Stomach (tissue), 8 donors: ENCODE measurements at regions not wholly inside any gene's neighbourhood (a gene's known extent, or its start where the extent isn't known, plus 50 kb on each side); places are given as distances from the start of the nearest gene placed in this dataset.
"Not testable (repeated sequence)": the region's sequence is repeated elsewhere in the genome, so short reads cannot be mapped to it uniquely, and the experiment has no call there.

Source experiments
- DNase-seq, 2 donors: peaks; one replicate each; pipeline versions ENCODE4 v3.0.0 to v3.0.0-alpha.2; 2013 to 2019
- H3K27ac ChIP-seq, 5 donors: fragments of 200-600 bp in 4 of 5; sonication (generic) in 4 of 5; one replicate each; pipeline ENCODE4 v1.5.1; 2013 to 2019; ENCODE audit warnings: mild to moderate bottlenecking in 1 of 5, moderate library complexity in 1 of 5
- H3K27me3 ChIP-seq, 3 donors: fragments of 200-600 bp; sonication (generic); one replicate each; pipeline ENCODE4 v1.5.1; 2017 to 2019; ENCODE audit warnings: mixed run types in 1 of 3
- H3K36me3 ChIP-seq, 4 donors: fragments of 200-600 bp; sonication (generic); 1 replicate in 3 of 4; 2 replicates in 1 of 4; pipeline ENCODE4 v1.5.1; 2016 to 2019
- H3K4me1 ChIP-seq, 4 donors: fragments of 200-600 bp; sonication (generic); one replicate each; pipeline ENCODE4 v1.5.1; 2016 to 2019
- H3K4me3 ChIP-seq, 4 donors: fragments of 200-600 bp; sonication (generic) in 3 of 4; one replicate each; pipeline ENCODE4 v1.5.1; 2016 to 2019; ENCODE audit warnings: mild to moderate bottlenecking in 1 of 4
- H3K9me3 ChIP-seq, 4 donors: fragments of 200-600 bp; sonication (generic); one replicate each; pipeline ENCODE4 v1.5.1; 2016 to 2019
- EP300 ChIP-seq: sonication (generic); formaldehyde crosslinking; IDR thresholded peaks from one replicate; pipeline ENCODE4 v1.6.1; 2017; ENCODE audit warnings: antibody characterized with exemption
- POLR2A ChIP-seq, 4 donors: fragments of 450-650 bp; IDR thresholded peaks; one replicate each; pipeline ENCODE4 v1.6.1; 2016; ENCODE audit warnings: antibody characterized with exemption in 4 of 4, control low read depth in 2 of 4, mild to moderate bottlenecking in 1 of 4, moderate library complexity in 1 of 4
- POLR2AphosphoS5 ChIP-seq, 3 donors: sonication (generic); formaldehyde crosslinking; IDR thresholded peaks; one replicate each; pipeline ENCODE4 v1.6.1; 2016; ENCODE audit warnings: antibody characterized with exemption in 3 of 3
- WGBS, 5 donors: extraction: QIAGEN DNeasy Blood & Tissue Kit in 3 of 5; methylation state at CpG; one replicate each; pipeline versions ENCODE4 v1.1.5 to v1.1.7; 2013 to 2018; 5-methylcytosine and 5-hydroxymethylcytosine counted together
- intact Hi-C: fragments of 100-400 bp; cut with DNase I; formaldehyde crosslinking; loops from one replicate; pipeline ENCODE4 v1.15.1; 2023; ENCODE audit warnings: low total_unique reads
- TF ChIP-seq, protein P1 (sequence below), 7 experiments: fragments of 450-650 bp in 4 of 7; fragments of 200-600 bp in 3 of 7; sonication (generic) in 3 of 7; IDR thresholded peaks; one replicate each; pipeline ENCODE4 v1.5.1; 2016 to 2019; ENCODE audit warnings: antibody characterized with exemption in 7 of 7, control low read depth in 2 of 7, mild to moderate bottlenecking in 1 of 7
- donor health status: healthy with polysubstance abuse.
- donor health status: Bipolar disorder and iron deficiency.
- donor health status: healthy.

DNA sequence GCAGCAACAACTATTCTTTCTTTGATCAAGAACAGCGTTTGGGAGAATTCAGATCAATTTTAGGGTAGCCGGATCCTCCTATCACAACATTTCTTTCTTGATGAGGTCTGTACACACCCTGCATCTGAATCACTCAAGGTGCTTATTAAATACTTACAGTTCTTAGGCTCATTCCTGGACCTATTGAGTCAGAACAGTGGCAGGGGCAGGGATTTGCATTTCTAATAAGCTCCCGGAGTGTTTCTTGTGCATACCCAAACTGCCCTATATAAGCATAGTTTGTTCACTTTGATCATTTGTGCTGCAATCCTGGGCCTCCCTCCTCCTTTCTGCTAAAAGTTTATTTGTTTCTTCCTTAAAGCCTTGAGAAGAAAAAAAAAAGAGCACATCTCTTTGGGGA, 80.5 kb upstream of the RPH3A start:
- intact Hi-C loops, result no loop called here
- DNase-seq, result no peak
- no peak overlapping the region for H3K27ac ChIP-seq
- H3K36me3 ChIP-seq, result no peaks in the 10 kb centered on the region
- no peak overlapping the region for H3K4me3 ChIP-seq
- TF ChIP-seq EP300 (no peak), POLR2A (IDR thresholded peaks at IDR 0.05) (no peak), POLR2AphosphoS5 (IDR thresholded peaks at IDR 0.05) (no peak)
- TF ChIP-seq, protein P1, sequence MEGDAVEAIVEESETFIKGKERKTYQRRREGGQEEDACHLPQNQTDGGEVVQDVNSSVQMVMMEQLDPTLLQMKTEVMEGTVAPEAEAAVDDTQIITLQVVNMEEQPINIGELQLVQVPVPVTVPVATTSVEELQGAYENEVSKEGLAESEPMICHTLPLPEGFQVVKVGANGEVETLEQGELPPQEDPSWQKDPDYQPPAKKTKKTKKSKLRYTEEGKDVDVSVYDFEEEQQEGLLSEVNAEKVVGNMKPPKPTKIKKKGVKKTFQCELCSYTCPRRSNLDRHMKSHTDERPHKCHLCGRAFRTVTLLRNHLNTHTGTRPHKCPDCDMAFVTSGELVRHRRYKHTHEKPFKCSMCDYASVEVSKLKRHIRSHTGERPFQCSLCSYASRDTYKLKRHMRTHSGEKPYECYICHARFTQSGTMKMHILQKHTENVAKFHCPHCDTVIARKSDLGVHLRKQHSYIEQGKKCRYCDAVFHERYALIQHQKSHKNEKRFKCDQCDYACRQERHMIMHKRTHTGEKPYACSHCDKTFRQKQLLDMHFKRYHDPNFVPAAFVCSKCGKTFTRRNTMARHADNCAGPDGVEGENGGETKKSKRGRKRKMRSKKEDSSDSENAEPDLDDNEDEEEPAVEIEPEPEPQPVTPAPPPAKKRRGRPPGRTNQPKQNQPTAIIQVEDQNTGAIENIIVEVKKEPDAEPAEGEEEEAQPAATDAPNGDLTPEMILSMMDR (IDR thresholded peaks at IDR 0.05), result no peak
- no peaks in the 10 kb centered on the region for H3K4me1 ChIP-seq
- H3K27me3 ChIP-seq, result peaks cover 0 to under 1% (median 0%) of the 10 kb centered on the region in 3 donors
- H3K9me3 ChIP-seq, result no peaks in the 10 kb centered on the region
- WGBS, 5 donors, result 66 to 77% (median 71%) methylated on average over 3 of the region's 3 CpGs

DNA sequence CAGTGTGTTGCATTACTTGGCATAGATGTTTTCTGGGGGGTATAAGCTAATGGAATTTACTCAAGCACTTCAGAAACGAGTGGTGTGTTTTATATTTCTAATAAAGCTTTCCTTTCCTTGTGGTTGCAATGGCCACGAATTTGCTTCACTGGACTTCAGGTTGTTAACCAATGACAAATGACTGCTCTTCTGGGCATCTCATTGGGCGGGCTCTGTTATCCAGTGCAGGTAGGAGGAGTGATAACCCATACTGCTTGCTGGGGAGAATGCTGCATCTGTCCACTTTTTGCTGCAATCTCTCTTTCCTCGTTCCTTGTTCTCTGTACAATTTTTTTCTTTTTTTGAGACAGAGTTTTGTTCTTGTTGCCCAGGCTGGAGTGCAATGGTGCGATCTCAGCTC, 80.0 kb upstream of the RPH3A start:
- Histone ChIP-seq H3K9me3 (no peaks in the 10 kb centered on the region), H3K27ac (no peak overlapping the region), H3K4me1 (no peaks in the 10 kb centered on the region), H3K4me3 (no peak overlapping the region), H3K27me3 (peaks cover 0 to 5% (median 0%) of the 10 kb centered on the region in 3 donors), H3K36me3 (no peaks in the 10 kb centered on the region)
- no peak for TF ChIP-seq POLR2A (IDR thresholded peaks at IDR 0.05)
- TF ChIP-seq, protein P1 (IDR thresholded peaks at IDR 0.05), result no peak
- no peak for TF ChIP-seq EP300
- no peak for TF ChIP-seq POLR2AphosphoS5 (IDR thresholded peaks at IDR 0.05)
- WGBS, 5 donors, result 49 to 71% (median 53%) methylated on average over 5 of the region's 5 CpGs
- intact Hi-C loops, result no loop called here
- no peak for DNase-seq

DNA sequence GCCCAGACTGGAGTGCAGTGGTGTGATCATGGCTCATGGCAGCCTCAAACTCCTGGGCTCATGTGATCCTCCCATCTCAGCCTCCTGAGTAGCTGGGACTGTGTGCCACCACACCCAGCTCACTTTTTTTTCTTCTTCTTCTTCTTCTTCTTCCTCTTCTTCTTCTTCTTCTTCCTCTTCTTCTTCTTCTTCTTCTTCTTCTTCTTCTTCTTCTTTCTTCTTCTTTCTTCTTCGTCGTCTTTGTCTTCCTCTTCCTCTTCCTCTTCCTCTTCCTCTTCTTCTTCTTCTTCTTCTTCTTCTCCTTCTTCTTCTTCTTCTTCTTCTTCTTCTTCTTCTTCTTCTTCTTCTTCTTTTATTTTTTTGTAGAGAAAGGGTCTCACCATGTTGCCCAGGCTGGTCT, 78.8 kb upstream of the RPH3A start:
- H3K27me3 ChIP-seq, H3K36me3 ChIP-seq, H3K4me1 ChIP-seq, DNase-seq, H3K9me3 ChIP-seq, H3K27ac ChIP-seq, H3K4me3 ChIP-seq, intact Hi-C loops: not testable (repeated sequence)
- 46 to 76% (median 67%) methylated on average over 2 of the region's 2 CpGs for WGBS, 5 donors

DNA sequence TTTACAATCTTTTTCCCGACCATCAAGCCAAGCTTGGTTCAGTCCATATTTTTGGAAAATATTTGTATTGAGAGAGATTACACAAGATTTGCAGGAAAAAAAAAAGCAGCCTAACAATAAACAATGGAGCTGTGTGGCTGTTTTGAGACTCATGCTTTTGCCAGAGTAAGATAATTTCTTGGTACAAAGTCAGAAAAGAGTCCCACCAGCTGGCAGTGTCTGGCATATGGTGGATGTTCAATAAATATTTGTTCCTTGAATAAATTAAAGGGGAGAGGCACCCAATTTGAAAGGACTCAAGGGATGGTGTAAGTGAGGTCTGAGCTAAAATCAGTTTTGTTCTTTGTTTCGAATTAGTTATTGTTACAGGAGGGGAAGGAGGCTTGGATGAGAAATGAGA, 78.1 kb upstream of the RPH3A start:
- H3K4me1 ChIP-seq, result no peaks in the 10 kb centered on the region
- H3K36me3 ChIP-seq, result no peaks in the 10 kb centered on the region
- H3K27ac ChIP-seq, result no peak overlapping the region
- WGBS, 5 donors, result 42 to 55% (median 51%) methylated on average over 2 of the region's 2 CpGs
- H3K4me3 ChIP-seq, result no peak overlapping the region
- no peaks in the 10 kb centered on the region for H3K9me3 ChIP-seq
- TF ChIP-seq POLR2AphosphoS5 (IDR thresholded peaks at IDR 0.05) (no peak), EP300 (no peak), POLR2A (IDR thresholded peaks at IDR 0.05) (no peak)
- TF ChIP-seq, protein P1 (IDR thresholded peaks at IDR 0.05), result no peak
- no peak for DNase-seq
- peaks cover 0 to 8% (median 0%) of the 10 kb centered on the region in 3 donors for H3K27me3 ChIP-seq
- intact Hi-C loops, result no loop called here

DNA sequence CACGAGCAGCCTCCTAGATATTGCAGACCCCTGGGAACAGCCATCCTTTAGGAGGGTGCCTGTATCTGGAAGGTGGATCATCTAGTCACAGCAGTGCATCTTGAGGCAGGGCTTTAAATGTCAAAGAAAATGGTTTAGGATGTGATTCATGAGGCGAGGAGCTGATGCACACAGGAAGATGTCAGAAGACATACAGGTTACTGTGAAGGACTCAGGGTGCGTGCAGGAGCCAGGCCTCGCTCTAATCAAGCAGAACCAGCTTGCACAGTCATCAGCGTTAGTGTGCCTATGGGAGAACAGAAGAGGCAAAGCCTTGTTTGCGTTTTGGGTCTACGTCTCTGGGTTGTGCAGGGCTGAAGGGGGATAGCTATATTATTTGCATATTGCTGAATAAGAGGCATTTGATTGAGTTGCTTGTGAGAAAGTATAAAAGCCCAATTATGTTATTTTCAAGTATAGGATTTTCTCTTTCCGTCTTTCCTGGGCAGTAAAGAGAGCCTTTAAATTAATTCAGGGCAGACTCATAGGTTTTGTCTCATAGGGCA, 77.3 kb upstream of the RPH3A start:
- H3K27me3 ChIP-seq, result peaks cover 0 to 8% (median 0%) of the 10 kb centered on the region in 3 donors
- no peaks in the 10 kb centered on the region for H3K36me3 ChIP-seq
- no peak for TF ChIP-seq POLR2AphosphoS5 (IDR thresholded peaks at IDR 0.05)
- H3K4me3 ChIP-seq, result no peak overlapping the region
- 76 to 82% (median 79%) methylated on average over 8 of the region's 8 CpGs for WGBS, 5 donors
- no peak overlapping the region for H3K27ac ChIP-seq
- no peaks in the 10 kb centered on the region for H3K4me1 ChIP-seq
- intact Hi-C loops, result no loop called here
- no peaks in the 10 kb centered on the region for H3K9me3 ChIP-seq
- no peak for DNase-seq
